NCI-H2227 treated with DMSO at 0.1 percent for 48 hours (cell line): ENCODE measurements at regions not wholly inside any gene's neighbourhood (a gene's known extent, or its start where the extent isn't known, plus 50 kb on each side); places are given as distances from the start of the nearest gene placed in this dataset.

ENCODE experiments used
- DNase-seq: peaks from one replicate; lab custom pipeline; 2025; lab: John Stamatoyannopoulos, UW

DNA sequence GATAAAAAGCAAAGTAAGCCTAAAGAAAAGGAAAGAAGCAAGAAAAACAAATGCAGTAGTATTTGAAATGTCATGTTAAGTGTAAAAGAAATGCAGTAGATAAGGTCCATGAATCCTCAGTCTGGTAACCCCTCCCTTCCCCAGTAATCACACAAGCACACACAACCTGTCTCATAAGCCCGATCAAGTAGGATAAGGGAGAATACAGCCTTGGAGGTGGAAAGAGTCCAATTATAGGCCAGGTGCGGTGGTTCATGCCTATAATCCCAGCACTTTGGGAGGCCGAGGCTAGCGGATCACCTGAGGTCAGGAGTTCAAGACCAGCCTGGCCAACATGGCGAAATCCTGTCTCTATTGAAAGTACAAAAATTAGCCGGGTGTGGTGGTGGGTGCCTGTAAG, 117.9 kb downstream of the GADD45G start:
- no peak for DNase-seq

DNA sequence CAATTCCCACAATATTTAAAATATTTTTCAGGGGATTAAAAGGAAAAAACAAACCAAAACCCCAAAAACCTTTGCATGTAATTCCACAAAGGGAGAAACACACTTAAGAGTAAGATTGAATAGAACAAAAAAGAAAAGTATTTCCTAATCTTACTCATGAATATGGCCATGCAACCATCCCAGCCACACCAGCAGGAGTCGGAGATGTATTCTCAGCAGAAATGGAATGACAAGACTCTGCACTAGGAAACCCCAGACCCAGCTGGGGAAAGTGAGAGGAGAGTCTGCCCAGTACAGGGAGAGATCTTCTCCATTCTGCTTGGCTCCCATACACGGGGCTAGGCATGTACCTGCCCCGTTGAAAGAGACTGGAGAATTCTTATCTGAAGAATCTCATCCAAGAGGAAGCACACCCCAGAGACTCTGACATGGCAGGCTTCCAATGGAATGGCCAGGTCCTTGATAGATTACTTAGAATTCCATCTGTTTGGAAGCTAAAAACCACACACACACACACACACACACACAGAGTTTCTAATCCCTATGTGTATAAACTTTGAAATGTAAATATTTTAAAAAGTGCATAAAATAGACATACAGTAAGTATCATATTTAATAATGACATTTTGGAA, 118.8 kb downstream of the GADD45G start:
- no peak for DNase-seq

DNA sequence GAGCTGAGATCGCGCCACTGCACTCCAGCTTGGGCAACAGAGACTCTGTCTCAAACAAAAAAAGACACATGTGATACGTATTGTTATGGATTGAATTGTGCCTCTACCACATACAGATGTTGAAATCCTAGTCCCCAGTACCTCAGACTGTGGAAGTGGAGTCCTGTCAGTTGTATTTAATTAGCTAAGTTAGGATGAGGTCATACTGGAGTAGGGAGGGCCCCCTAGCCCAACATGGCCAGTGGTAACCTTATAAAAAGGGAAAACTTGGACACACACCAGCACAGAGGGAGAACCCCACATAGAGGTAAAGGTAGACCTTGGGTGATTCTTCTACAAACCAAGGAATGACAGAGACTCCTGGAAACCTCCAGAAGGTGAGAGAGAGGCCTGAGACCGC, 119.8 kb downstream of the GADD45G start:
- no peak for DNase-seq

DNA sequence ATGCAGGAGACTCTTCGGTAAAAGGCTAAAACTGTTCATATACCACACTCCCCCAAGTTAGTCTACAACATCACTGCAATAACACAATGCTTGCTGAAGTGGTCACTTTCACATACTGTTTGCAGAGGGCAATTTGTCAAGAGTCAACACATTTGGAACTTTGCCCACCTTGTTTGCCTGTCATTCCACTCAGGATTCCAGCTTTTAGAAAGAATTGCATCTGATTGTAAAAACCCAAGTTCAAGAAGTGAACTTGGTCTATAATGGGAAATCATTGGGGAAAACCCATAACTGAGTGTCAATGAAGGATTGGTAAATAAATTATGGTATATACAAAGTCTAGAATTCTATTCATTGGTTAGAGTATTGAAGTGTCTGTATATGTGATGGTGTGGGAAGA, 120.5 kb downstream of the GADD45G start:
- no peak for DNase-seq

DNA sequence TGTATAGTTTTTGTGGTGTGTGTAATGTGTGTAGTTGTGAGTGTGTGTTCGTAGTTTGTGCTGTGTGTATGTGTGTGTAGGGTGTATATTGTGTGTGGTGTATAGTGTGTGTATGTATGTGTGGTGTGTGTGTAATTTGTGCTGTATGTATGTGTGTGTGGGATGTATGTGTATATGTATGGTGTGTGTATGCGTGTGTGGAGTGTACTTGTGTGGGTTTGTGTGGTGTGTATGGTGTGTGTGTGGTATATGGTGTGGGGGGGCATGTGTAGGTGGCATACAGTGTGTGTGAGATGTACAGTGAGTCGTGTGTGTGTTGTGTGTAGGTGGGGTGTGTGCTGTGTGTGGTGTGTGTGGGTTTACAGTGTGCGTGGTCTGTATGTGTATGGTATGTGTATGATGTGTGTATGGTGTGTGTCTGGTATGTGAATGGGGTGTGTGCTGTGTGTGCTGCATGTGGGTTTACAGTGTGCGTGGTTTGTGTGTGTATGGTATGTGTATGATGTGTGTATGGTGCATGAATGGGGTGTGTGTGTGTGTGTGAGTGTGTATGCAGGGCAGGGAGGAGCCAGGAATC, 125.2 kb downstream of the GADD45G start:
- no peak for DNase-seq

DNA sequence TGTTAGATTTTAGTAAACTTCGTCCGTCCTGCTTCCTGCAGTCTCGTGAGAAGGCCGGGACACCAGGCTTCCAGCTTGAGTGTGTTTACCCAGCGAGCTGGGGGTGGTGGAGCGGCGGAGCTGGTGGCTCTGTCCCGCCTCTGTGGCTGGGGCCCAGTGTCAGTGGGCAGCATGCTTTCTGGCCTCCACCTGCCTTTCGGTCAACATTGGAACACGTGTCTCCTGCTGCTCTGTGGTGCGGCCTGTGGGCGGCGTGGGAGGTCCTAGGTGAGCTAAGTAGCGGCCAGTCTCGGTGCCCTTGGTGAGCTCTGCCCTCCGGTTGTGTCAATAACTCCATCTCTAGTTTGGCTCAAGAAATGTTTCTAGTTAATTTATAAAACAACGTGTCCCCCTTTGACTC, 125.9 kb downstream of the GADD45G start:
- no peak for DNase-seq

DNA sequence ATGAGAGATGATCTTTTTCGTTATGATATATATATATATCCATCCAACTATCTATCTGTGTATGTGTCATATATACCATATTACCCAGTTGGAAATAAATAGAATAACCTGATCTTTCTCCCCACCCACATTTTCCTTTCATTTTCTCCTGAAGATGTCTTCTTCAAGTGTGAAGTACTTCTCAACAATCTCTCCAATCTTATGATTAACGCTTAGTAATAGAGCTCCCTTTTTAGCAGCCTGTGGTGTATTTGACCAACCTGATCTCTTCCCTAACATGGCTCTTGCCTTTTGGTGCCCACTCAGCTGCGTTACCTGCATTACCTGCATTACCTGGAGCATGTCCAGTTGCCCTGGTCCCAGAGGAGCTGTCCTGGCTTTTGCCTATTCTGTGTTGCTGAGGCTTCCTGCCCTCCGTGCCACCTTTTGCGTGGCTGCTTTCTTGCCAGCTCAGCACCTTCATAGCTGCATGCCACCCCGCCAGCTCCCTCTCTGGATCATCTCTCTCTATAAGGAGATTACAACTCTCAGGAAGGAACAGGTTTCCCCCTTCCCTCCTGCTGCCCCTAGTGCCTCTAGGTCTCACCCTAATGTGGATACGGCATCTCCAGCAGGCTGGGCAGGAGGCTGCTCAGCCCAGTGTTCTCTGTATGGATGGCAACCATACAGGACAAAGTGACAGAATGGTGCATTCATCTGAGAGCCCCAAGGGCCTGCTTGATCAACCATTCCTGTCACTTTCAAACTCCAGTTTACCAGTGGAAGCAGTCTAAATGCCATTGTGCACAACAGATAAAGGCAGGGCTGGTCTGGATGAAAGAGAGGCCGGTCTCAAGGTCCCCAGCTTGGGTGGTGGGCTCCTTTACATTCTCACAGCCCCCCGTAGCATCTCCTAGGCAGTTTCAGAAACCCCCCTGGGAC, 126.7 kb downstream of the GADD45G start:
- no peak for DNase-seq

DNA sequence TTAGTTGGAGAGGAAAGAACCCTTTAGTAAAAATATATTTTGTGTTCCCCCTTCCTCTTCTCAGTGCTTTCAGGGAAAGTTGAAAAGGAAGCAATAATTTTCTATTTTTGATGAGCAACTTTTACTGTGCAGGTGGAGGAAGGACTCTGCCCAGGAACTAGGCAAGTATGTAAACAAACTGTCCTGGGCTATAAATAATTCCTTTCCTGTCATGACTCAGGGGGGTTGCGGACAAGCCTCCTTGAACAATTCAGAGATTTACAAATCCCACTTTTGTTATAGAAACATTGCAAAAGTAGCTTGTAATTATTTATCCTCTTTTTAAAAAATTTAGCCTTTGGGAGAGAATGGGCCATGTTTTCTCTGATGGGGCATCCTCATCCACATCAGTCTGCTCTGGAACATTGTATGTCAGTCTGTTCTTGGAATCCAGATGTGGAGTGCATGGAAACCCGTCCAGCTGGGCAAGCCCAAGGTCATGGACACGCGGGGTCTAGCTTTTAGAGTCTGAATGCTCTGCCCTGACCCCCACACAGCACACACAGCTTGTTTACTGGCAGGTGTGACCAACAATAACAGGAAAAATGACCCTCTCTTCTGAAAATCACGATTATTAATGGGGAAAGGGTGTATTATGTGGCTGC, 127.6 kb downstream of the GADD45G start:
- no peak for DNase-seq

DNA sequence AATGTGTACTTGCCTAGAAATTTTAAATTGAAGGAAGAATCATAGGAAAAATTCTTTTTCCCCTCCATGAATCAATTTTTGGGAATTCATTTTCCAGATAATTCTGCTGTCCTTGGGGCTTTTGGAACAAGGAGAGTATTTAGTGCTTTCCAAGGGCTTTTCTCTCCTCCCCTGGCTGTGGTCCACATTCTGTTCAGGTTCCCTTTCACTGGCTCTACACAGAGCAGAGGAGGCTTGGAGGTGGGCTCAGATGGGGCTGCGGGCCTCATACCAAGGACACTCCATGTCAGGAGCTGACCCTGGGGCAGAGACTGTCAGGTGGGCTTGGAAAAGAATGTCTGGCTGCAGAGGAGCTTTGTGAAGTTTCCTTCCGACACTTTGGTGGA, 128.1 kb downstream of the GADD45G start:
- DNase-seq = no peak

DNA sequence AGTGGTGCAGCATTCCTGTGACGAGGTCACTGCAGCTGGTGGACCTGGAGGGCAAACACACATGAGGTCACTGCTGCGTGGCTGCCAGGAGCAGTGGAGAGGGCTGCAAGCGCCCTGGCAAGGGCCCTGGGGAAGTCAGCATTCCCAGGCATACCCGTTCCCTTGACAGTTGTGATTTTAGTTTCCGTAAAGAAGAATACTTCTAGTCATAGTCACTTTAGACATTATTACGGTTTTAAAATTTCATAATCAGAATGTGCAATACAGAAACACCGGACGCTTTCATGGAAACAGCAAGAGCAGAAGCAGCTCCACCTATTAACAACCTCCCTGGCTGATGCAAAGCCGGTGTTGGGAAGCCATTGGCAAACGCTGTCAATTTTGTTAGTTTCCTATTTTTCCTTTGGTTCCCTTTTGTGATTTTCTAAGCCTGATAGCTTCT, 129.8 kb downstream of the GADD45G start:
- no peak for DNase-seq

DNA sequence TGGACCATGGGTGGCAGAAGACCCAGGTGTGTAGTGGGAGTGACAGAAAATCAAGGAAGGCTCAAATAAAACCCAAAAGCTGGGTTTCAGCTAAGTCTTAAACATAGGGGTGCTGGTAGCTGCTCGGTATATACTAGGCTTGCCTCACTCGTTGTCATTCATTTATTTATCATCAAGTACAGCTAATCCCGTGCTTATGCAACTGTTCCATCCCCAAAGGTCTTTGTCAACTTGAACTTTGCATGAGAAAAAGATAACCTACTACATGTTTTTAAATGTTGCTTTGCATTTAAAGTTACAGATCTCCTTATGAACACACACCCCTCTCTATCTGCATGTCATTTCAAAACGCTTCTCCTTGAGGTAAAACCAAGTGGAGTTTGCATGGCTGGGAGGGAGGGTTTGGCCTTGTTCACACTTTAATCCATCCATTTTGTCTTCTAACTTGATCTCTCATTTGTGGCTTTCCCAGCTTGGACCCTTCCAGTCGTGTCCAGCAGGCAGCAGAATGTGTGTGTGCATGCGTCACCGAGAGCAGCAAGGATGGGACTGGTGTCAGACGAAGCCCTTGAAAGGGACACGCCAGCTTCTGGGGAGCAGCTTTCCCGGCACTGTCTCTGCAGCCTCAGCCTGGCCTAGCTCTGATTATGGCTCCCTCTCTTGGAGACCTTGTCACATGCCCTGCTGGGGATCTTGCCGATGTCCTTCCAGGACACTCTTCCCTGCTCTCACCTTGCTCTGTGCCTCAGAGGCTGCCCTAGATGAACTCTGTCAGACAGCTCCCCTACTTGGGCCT, 133.5 kb downstream of the GADD45G start:
- DNase-seq = no peak

DNA sequence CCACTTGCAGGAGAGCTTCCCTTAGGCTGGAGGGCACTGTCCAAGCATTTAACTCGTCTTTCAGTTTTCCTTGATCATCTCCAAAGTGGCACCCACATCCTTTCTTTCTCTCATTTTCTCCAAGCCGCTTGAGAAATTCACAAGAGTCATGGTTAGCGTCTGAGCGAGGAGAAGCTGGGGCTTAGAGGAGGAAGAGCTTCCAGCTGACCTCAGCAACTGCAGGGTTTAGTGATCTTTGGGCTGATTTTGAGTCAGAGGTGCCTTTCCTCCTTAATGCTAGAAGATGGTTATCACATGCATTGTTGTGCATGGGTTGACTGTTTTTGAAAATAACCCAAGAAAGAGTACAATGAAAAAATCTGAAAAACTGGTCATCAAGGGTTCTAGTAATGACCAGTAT, 134.7 kb downstream of the GADD45G start:
- no peak for DNase-seq

DNA sequence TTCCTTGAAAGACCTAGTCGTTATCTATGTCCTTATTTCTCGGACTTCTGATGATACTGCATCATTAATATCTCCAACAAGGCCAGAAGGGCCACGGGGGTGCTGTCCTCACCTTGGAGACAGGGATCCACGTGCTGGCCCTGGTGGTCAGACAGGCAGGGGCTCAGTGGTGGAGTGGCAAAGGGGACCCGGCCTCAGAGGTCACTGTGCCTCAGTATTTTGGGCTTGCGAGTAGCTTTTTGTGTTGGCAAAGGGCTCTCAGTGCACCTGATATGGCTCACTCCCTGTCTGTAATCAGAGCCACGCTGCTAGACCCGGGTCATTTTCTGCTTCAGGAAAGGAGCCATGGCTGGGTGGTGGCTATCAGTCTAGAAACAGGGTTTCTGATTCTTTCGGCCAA, 135.1 kb downstream of the GADD45G start:
- DNase-seq = no peak

DNA sequence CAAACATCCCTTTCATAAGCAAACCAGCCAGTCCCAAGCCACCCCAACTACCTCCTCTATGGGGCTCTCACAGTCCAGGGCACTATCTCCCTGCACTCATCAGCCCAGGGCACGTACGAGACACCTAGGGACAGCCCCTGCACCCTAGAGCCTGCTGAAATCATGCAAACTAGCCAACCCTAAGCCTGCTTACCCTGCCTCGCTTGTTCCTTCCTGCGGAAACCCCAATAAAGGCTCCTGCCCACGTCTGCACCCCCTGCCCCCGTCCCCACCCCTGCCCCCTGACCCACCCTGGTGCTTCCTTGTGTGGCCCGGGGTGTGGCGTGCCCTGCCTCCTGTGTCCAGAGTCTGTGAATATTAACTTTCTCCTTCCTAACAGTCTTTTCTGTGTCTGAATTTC, 135.9 kb downstream of the GADD45G start:
- DNase-seq = no peak

DNA sequence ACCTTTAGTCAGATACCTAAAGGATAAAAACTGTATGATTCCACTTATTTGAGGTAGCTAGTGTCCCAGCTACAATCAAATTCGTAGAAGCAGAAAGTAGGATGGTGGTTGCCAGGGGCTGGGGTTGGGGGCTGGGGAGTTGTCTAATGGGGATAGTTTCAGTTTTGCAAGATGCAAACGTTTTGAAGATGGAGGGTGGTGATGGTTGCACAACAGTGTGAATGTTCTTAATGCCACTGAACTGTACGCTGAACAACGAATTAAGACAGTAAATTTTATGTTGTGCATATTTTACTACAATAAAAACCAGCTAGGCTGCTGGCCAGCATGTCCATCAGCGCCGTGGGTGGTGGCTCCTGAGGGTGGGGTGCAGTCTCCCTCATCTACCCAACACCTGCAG, 137.8 kb downstream of the GADD45G start:
- no peak for DNase-seq

DNA sequence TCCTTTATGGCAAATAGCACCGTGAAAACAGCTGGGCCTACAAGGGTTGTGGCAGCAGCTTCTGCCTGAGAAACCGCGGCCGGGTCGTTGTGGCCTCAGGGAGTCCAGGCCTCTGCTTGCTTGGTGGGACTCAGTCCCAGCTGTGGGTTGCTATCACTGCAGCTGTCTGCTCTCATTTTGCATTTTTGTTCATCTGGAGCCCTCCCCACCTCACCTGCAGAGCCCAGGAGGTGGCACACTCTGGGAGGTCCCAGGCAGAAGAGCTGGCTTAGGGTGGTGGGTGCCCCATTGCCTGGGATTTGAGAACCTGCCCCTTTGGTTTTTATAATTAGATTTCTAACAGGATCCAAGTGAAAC, 138.4 kb downstream of the GADD45G start:
- DNase-seq = no peak

DNA sequence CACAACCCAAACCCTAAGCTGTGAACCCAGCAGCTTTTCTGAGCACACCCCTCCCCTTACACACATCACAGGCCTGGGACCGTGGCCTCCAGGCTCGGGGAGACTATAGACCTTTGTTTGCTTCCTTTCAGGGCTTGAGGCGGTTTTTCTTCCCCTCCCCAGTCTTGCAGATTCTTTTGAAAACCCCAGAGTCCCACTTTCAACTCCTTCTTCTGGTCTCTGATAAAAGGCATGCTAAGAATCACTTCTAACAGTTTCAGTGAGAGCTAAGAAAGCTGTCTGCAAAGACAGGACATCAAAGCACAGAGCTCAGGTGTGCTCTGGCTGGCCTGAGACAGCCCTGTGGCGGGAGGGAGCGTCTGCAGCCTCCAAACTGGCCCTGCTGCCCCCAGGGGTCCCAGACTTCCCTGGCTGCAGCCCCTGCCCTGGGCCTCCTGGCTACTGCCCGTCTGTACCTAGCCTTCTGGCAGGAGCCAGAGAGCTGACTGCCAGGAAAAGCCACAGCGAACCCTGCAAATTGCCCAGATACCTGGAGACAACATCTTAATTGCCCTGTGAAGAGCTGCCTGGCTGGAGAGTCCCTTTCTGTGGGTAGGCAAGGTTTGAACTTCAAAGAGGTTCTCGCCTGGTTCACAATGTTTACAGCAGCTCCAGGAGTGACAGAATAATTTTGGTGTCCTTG, 138.9 kb downstream of the GADD45G start:
- no peak for DNase-seq

DNA sequence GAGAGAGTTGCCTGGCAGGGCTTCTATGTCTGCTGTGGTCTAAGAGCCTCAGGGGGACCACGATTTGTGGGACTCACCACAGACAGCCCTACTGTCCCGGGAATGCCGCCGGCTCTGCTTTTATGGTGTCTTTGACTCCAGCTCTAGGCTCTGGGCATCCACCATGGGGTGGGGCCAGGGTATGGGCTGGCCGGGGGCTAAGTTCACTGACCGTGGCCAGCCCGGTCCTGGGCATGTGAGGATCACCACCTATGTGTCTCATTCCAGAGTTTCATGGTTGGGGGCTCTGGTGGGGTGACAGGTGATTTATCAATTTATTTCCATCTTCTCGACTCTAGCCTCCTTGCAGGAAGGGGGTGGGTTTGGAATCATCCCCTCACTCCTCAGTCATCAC, 139.4 kb downstream of the GADD45G start:
- DNase-seq = no peak

DNA sequence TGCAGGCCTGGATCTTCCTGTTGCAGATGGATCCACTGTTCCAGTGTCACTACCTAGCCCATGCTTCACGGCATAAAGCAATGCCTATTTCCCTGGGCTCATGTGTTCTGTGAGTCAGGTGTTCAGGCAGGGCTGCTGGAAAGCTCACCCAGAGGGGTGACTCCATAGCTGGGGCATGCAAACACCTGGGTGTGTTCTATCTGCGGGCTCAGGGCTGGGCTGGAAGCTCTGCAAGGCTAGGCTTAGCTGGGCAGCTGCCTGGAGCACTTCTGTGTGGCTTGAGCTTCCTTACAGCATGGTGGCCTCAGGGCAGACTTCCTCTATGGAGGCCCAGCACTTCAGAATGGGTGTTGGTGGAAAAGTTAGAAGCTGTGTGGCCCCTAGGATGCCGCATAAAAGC, 139.9 kb downstream of the GADD45G start:
- DNase-seq = no peak

DNA sequence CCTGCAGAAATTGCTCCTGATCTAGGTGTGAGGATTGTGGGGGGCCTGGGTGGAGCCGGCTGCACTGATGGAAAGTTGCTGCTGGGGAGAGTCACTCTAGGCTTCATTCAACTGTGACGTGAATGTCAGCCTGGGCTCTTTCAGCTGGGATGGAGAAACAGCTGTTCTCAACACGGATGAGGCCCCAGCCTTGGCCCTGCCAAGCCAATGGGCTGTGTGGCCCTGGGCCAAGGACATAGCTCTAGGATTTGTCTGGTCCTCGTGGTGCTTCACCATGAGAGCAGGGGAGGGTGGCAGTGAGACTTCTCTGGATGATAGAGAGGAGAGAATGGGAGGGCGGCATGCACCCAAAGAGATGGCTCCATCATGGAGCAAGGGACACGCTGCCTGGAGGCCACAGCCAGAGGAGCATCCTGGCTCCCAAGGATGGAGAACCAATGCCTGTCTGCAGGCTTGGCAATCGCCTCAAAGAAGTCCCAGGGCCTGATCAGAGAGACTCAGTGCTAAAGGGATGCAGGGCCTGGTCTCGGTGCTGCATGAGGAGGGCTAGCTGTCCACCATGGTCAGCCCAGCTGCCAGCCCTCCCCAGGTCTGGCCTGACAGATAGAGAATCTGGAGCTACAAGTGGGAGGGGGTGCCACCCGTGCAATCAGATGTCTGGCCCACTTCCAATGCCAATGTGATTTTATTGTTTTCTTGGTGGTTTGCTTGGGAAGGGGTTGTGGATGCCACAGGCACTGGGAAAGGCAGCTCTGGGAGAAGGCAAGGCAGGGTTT, 141.0 kb downstream of the GADD45G start:
- DNase-seq = no peak
